ENCODE measurements at regions not wholly inside any gene's neighbourhood (a gene's known extent, or its start where the extent isn't known, plus 50 kb on each side); places are given as distances from the start of the nearest gene placed in this dataset.

DNA sequence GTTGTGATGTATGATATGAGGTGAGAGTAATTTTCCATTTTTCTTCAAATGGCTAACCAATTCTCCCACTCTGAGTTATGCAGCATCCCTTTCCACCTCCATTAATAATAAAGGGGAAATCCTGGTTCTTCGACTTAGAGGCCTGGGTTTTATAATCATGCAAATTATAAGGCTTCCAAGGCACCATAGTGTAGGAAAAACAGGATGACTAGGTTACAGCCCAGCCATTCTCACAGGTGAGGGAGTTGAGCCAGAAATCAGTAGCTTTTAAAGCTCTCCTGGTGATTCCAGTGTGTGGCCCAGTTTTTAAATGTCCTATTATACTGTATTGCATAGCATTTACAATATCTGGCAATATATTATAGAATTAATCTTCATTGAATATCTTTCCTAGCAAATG is 203.1 kb downstream of the ARHGEF9 start:
- TF ChIP-seq ZFX (IDR thresholded peaks at IDR 0.05; ENCODE audit: borderline replicate concordance) (no peak), CTCF (IDR thresholded peaks at IDR 0.05) (no peak)

Data from 22Rv1 (cell line).